Astrocyte of the spinal cord (primary cell): ENCODE measurements at regions not wholly inside any gene's neighbourhood (a gene's known extent, or its start where the extent isn't known, plus 50 kb on each side); places are given as distances from the start of the nearest gene placed in this dataset.

Source experiments
- DNase-seq: peaks from one replicate; pipeline ENCODE4 v3.0.0; 2011; ENCODE audit warnings: low read depth, low spot score
- H3K4me3 ChIP-seq: 2 replicates; pipeline ENCODE4 v1.5.1; 2011; ENCODE audit warnings: low read depth, mild to moderate bottlenecking, low read length, moderate library complexity
- in situ Hi-C: cut with HindIII; loops from 2 replicates; pipeline ENCODE4 v1.10.0; 2017; ENCODE audit warnings: low sequenced_read_pairs
- TF ChIP-seq, protein P1 (sequence below): IDR thresholded peaks from 2 replicates; pipeline ENCODE4 v1.5.1; 2012; ENCODE audit warnings: low read depth, mild to moderate bottlenecking, low read length, inconsistent platforms

- H3K4me3 ChIP-seq = no peak overlapping the region
- TF ChIP-seq, protein P1, sequence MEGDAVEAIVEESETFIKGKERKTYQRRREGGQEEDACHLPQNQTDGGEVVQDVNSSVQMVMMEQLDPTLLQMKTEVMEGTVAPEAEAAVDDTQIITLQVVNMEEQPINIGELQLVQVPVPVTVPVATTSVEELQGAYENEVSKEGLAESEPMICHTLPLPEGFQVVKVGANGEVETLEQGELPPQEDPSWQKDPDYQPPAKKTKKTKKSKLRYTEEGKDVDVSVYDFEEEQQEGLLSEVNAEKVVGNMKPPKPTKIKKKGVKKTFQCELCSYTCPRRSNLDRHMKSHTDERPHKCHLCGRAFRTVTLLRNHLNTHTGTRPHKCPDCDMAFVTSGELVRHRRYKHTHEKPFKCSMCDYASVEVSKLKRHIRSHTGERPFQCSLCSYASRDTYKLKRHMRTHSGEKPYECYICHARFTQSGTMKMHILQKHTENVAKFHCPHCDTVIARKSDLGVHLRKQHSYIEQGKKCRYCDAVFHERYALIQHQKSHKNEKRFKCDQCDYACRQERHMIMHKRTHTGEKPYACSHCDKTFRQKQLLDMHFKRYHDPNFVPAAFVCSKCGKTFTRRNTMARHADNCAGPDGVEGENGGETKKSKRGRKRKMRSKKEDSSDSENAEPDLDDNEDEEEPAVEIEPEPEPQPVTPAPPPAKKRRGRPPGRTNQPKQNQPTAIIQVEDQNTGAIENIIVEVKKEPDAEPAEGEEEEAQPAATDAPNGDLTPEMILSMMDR = no peak
- in situ Hi-C loops = no loop called here
Observed at GRCh38 chr1:96334236-96334557, 387.4 kb upstream of the PTBP2 start.

DNA sequence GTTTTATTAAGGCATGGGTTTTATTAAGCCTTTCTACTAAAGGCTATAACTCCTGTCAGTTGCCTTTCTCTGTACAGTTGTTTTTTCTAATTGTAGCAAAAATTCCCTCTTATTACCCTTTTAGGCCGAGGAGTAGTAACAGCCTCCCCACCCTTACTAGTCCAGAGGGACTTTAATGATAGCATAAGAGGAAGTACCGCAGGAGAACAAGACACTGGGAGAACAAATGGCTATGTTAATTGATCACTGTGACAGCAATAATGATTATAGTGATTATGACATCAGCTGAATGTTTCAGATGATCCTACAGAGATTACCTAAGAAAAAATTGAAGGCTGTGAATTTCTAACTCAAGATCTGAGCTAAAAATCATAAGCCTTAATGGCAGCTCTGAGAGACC lies 383.0 kb upstream of the PTBP2 start:
- DNase-seq = no peak
- TF ChIP-seq, protein P1 = no peak
- no peak overlapping the region for H3K4me3 ChIP-seq
- in situ Hi-C loops = no loop called here

More at GRCh38 chr1:96334236-96334557, 387.4 kb upstream of the PTBP2 start:
- no peak for DNase-seq

GRCh38 chr1:96340686-96341085 lies 380.9 kb upstream of the PTBP2 start:
- TF ChIP-seq, protein P1 = no peak
- DNase-seq = no peak
- in situ Hi-C loops = no loop called here

DNA sequence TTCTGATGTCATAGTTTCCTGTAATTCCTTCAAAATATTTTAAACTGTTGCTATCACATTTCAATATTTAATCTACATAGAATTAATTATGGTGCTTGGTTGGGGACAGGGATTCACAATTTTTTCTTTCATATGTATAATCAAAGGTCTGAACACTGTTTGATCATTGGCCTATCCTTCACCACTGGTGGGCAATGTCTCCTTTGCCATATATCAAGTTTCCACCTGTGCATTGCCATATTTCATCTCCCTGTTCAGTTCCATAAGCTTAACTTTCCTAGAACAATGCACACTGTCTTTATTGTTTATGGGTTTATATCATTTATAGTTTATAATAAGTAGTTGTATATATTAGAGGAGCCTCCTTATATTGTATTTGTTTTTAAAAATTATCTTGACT lies 374.9 kb upstream of the PTBP2 start:
- DNase-seq = no peak
- in situ Hi-C loops = no loop called here
- H3K4me3 ChIP-seq = no peak overlapping the region
- TF ChIP-seq, protein P1 = no peak

More at GRCh38 chr1:96340686-96341085, 380.9 kb upstream of the PTBP2 start:
- H3K4me3 ChIP-seq = no peak overlapping the region

DNA sequence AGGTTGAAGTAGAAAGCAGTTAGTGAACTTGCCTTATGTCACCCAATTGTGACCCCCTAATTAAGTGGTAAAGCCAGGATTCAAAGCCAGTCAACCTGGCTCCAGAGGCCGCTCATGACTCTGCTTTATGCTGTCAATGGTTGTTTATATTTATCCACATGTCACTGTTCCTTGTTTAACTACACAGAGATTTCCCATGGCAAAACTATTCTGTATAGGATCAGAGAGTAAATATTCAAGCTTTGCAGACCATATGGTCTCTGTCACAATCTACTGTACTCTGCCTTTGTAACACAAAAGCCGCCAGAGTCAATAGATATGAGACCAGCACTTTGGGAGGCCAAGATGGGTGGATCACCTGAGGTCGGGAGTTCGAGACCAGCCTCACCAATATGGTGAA lies 371.7 kb upstream of the PTBP2 start:
- TF ChIP-seq, protein P1 = no peak
- H3K4me3 ChIP-seq = no peak overlapping the region
- DNase-seq = no peak
- in situ Hi-C loops = no loop called here

DNA sequence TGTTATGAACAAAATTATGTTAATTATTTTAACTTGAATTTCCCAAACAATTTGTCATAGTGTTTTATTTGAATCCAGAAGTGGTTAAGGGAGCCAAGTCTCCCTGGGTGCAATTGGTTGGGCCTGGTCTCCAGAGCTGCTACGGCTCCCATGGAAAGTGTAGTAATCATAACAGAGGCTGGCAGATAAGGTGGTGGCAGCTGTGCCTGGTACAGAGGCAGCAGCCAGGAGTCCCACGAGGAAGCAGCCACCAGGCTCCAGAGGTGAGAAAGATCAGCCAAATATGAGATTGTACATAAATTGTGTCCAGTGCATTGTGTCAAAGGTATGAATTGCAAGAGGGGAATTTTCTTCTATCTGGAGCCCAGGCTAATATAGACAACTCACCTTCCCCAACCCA lies 368.9 kb upstream of the PTBP2 start:
- no peak for DNase-seq
- TF ChIP-seq, protein P1 = no peak
- no peak overlapping the region for H3K4me3 ChIP-seq
- in situ Hi-C loops = no loop called here

DNA sequence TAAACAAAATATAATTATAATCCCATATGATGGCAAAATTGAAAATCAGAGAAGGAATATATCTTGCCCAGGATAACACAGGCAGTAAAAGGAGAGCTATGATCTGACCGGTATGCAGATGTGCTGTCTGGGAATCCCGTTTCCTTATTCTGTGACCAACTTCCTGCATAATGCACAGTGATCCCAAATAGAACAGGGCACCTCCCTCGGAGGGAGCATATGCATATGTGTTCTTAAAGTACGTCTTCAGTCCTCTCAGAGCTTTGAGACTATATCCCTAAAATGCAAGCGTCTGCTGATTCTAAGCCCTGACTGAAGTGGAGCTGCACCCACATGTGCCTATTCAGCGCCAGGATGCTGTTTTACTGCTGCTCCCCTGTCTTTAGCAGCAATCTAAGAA lies 366.1 kb upstream of the PTBP2 start:
- DNase-seq = no peak
- in situ Hi-C loops = no loop called here
- TF ChIP-seq, protein P1 = no peak
- no peak overlapping the region for H3K4me3 ChIP-seq
